ENCODE measurements at regions not wholly inside any gene's neighbourhood (a gene's known extent, or its start where the extent isn't known, plus 50 kb on each side); places are given as distances from the start of the nearest gene placed in this dataset.

- Histone ChIP-seq H3K9me3 (no peaks in the 10 kb centered on the region), H3K27ac (no peak overlapping the region), H3K4me1 (ENCODE audit: control insufficient read depth in 1 of 2, low read depth in 2 of 2) (peaks cover 11 to 17% of the 10 kb centered on the region in 2 donors), H3K27me3 (replicated peaks; ENCODE audit: insufficient read depth) (no peaks in the 10 kb centered on the region), H3K4me3 (no peak overlapping the region), H3K36me3 (no peaks in the 10 kb centered on the region)
- no peak for TF ChIP-seq CTCF (IDR thresholded peaks at IDR 0.05)
- ATAC-seq (ENCODE audit: insufficient number of reproducible peaks, low FRiP score, low read depth) (no peak), DNase-seq (ENCODE audit: low spot score) (no peak)
Observed at GRCh38 chr5:133739181-133739780, 126.9 kb upstream of the FSTL4 start.

- no peak for TF ChIP-seq CTCF (IDR thresholded peaks at IDR 0.05)
- Histone ChIP-seq H3K4me1 (ENCODE audit: control insufficient read depth in 1 of 2, low read depth in 2 of 2) (peaks cover 11 to 17% of the 10 kb centered on the region in 2 donors), H3K36me3 (no peaks in the 10 kb centered on the region), H3K27ac (no peak overlapping the region), H3K9me3 (no peaks in the 10 kb centered on the region), H3K27me3 (replicated peaks; ENCODE audit: insufficient read depth) (no peaks in the 10 kb centered on the region), H3K4me3 (no peak overlapping the region)
- DNase-seq (ENCODE audit: low spot score) = no peak
- ATAC-seq (ENCODE audit: insufficient number of reproducible peaks, low FRiP score, low read depth) = no peak
Observed at GRCh38 chr5:133738271-133738670, 125.9 kb upstream of the FSTL4 start.

GRCh38 chr5:133736512-133736911 lies 124.2 kb upstream of the FSTL4 start:
- H3K4me3 ChIP-seq = no peak overlapping the region
- DNase-seq (ENCODE audit: low spot score) = no peak
- no peaks in the 10 kb centered on the region for H3K27me3 ChIP-seq (replicated peaks; ENCODE audit: insufficient read depth)
- TF ChIP-seq CTCF (IDR thresholded peaks at IDR 0.05) = no peak
- H3K36me3 ChIP-seq = no peaks in the 10 kb centered on the region
- H3K27ac ChIP-seq = peak overlapping the region in 1 of 2 donors; percentile 77
- H3K4me1 ChIP-seq (ENCODE audit: control insufficient read depth in 1 of 2, low read depth in 2 of 2) = peaks cover 11 to 17% of the 10 kb centered on the region in 2 donors
- ATAC-seq (ENCODE audit: insufficient number of reproducible peaks, low FRiP score, low read depth) = no peak
- H3K9me3 ChIP-seq = no peaks in the 10 kb centered on the region

GRCh38 chr5:133735346-133735745 lies 123.0 kb upstream of the FSTL4 start:
- no peak overlapping the region for H3K4me3 ChIP-seq
- H3K27me3 ChIP-seq (replicated peaks; ENCODE audit: insufficient read depth) = no peaks in the 10 kb centered on the region
- ATAC-seq (ENCODE audit: insufficient number of reproducible peaks, low FRiP score, low read depth) (peak; percentile 82), DNase-seq (ENCODE audit: low spot score) (no peak)
- H3K27ac ChIP-seq = peak overlapping the region; percentile 73 to 77
- no peaks in the 10 kb centered on the region for H3K9me3 ChIP-seq
- peaks cover 11 to 17% of the 10 kb centered on the region in 2 donors for H3K4me1 ChIP-seq (ENCODE audit: control insufficient read depth in 1 of 2, low read depth in 2 of 2)
- no peaks in the 10 kb centered on the region for H3K36me3 ChIP-seq
- no peak for TF ChIP-seq CTCF (IDR thresholded peaks at IDR 0.05)

GRCh38 chr5:133734916-133735315 lies 122.6 kb upstream of the FSTL4 start:
- Histone ChIP-seq H3K9me3 (no peaks in the 10 kb centered on the region), H3K4me1 (ENCODE audit: control insufficient read depth in 1 of 2, low read depth in 2 of 2) (peaks cover 11 to 17% of the 10 kb centered on the region in 2 donors), H3K27ac (peak overlapping the region; percentile 73 to 77), H3K36me3 (no peaks in the 10 kb centered on the region), H3K4me3 (no peak overlapping the region), H3K27me3 (replicated peaks; ENCODE audit: insufficient read depth) (no peaks in the 10 kb centered on the region)
- TF ChIP-seq CTCF (IDR thresholded peaks at IDR 0.05) = no peak
- DNase-seq (ENCODE audit: low spot score) = no peak
- ATAC-seq (ENCODE audit: insufficient number of reproducible peaks, low FRiP score, low read depth) = no peak

Data from thoracic aorta (tissue), 2 donors.